Endodermal cell (in vitro differentiated cells): ENCODE measurements at regions not wholly inside any gene's neighbourhood (a gene's known extent, or its start where the extent isn't known, plus 50 kb on each side); places are given as distances from the start of the nearest gene placed in this dataset.

Source experiments
- DNase-seq: peaks from one replicate; pipeline ENCODE4 v3.0.0-alpha.2; 2017
- H3K27ac ChIP-seq: 2 replicates; pipeline ENCODE4 v1.5.1; 2013; ENCODE audit warnings: mild to moderate bottlenecking, low read depth, low read length, moderate library complexity
- H3K27me3 ChIP-seq: 2 replicates; pipeline ENCODE4 v1.6.1; 2013; ENCODE audit warnings: mild to moderate bottlenecking, low read length, moderate library complexity; ENCODE audit not compliant: insufficient read depth, control insufficient read depth, poor library complexity, severe bottlenecking
- H3K36me3 ChIP-seq: 2 replicates; pipeline ENCODE4 v1.7.0; 2013; ENCODE audit warnings: mild to moderate bottlenecking, low read length, moderate library complexity; ENCODE audit not compliant: control insufficient read depth, insufficient read depth
- H3K4me1 ChIP-seq: one replicate; pipeline ENCODE4 v1.7.0; 2013; ENCODE audit warnings: low read length; ENCODE audit not compliant: control insufficient read depth, insufficient read depth
- H3K4me3 ChIP-seq: 2 replicates; pipeline ENCODE4 v1.5.1; 2013; ENCODE audit warnings: mild to moderate bottlenecking, low read length, moderate library complexity
- H3K9ac ChIP-seq: 2 replicates; pipeline ENCODE4 v1.6.1; 2013; ENCODE audit warnings: mild to moderate bottlenecking, low read length, moderate library complexity; ENCODE audit not compliant: poor library complexity, severe bottlenecking; ENCODE audit errors: extremely low read depth
- H3K9me3 ChIP-seq: 2 replicates; pipeline ENCODE4 v1.6.1; 2013; ENCODE audit warnings: mild to moderate bottlenecking, low read length, moderate library complexity; ENCODE audit not compliant: control insufficient read depth
- H3K27ac Mint-ChIP-seq: 2 replicates; pipeline ENCODE4 v1.8.0; 2020; ENCODE audit warnings: mixed read lengths
- H3K27me3 Mint-ChIP-seq: 2 replicates; pipeline ENCODE4 v1.8.0; 2021; ENCODE audit warnings: mild to moderate bottlenecking, mixed read lengths; ENCODE audit not compliant: insufficient read depth
- H3K36me3 Mint-ChIP-seq: 2 replicates; pipeline ENCODE4 v1.8.0; 2020; ENCODE audit warnings: low read depth, mixed read lengths
- H3K4me1 Mint-ChIP-seq: 2 replicates; pipeline ENCODE4 v1.8.0; 2020; ENCODE audit warnings: mixed read lengths
- H3K4me3 Mint-ChIP-seq: 2 replicates; pipeline ENCODE4 v1.8.0; 2020; ENCODE audit warnings: mild to moderate bottlenecking, moderate library complexity, mixed read lengths
- H3K9me3 Mint-ChIP-seq: 2 replicates; pipeline ENCODE4 v1.8.0; 2020; ENCODE audit warnings: mild to moderate bottlenecking, mixed read lengths
- CTCF ChIP-seq: fragments of 200-600 bp; sonication (generic); conservative IDR thresholded peaks from 2 replicates; pipeline ENCODE4 v1.5.0; 2021; ENCODE audit warnings: antibody characterized with exemption, mild to moderate bottlenecking
- WGBS, 2 experiments: methylation state at CpG; one replicate each; pipeline versions ENCODE4 v1.1.5 to v1.1.7; 2013; ENCODE audit warnings: missing lambda C conversion rate in 2 of 2, mixed read lengths in 1 of 2; ENCODE audit not compliant: insufficient coverage in 1 of 2, insufficient read length in 1 of 2; 5-methylcytosine and 5-hydroxymethylcytosine counted together

GRCh38 chr5:51060953-51061352, 322.3 kb upstream of the ISL1 start:
- Histone ChIP-seq H3K36me3 (no peaks in the 10 kb centered on the region), H3K9ac (no peak overlapping the region), H3K9me3 (peaks cover 41% of the 10 kb centered on the region), H3K4me3 (peak overlapping the region; percentile 55), H3K4me1 (no peaks in the 10 kb centered on the region), H3K27me3 (no peaks in the 10 kb centered on the region), H3K27ac (no peak overlapping the region)
- TF ChIP-seq CTCF = no peak
- Mint-ChIP-seq H3K27ac (no peak overlapping the region), H3K9me3 (peaks cover 38% of the 10 kb centered on the region), H3K27me3 (peaks cover 10% of the 10 kb centered on the region), H3K4me1 (peaks cover 6% of the 10 kb centered on the region), H3K36me3 (peaks cover 7% of the 10 kb centered on the region), H3K4me3 (peak overlapping the region; percentile 30)
- WGBS, 2 experiments = 49% methylated on average over 5 of the region's 5 CpGs; no CpG with 5 or more reads in 1 of the 2 experiments
- peak; percentile 61 for DNase-seq

- peaks cover 5% of the 10 kb centered on the region for H3K36me3 Mint-ChIP-seq
- Histone ChIP-seq H3K36me3 (no peaks in the 10 kb centered on the region), H3K27me3 (no peaks in the 10 kb centered on the region), H3K9ac (no peak overlapping the region), H3K9me3 (peaks cover 51% of the 10 kb centered on the region), H3K4me3 (no peak overlapping the region), H3K27ac (no peak overlapping the region), H3K4me1 (no peaks in the 10 kb centered on the region)
- H3K4me3 Mint-ChIP-seq = no peak overlapping the region
- peaks cover 38% of the 10 kb centered on the region for H3K9me3 Mint-ChIP-seq
- DNase-seq = no peak
- no peaks in the 10 kb centered on the region for H3K27me3 Mint-ChIP-seq
- no peak overlapping the region for H3K27ac Mint-ChIP-seq
- WGBS, 2 experiments = 89 to 90% methylated on average over 2 to 5 of the region's 5 CpGs
- peaks cover 2% of the 10 kb centered on the region for H3K4me1 Mint-ChIP-seq
- no peak for TF ChIP-seq CTCF
Measured at GRCh38 chr5:51072937-51073336, 310.3 kb upstream of the ISL1 start.

DNA sequence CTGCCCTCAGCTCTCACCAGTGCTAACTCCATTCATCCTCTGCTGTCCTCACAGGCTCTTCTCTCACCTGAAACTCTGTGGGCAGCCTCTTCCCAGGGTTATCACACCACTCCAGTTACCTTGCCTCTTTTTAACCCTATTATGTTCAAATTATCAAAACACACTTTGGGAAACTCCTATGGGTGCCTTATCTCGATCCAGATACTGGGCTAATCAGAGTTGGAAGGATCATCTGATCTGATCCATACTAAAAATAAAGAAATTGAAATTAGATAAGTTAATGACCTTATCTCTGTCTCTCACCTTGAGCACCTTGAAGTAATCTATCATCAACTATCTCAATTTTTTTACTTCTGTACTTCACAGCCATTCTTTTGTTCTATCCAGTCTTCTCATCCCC, 300.5 kb upstream of the ISL1 start:
- WGBS, 2 experiments = 23% methylated on average over 1 of the region's 1 CpG; no CpG with 5 or more reads in 1 of the 2 experiments
- H3K27ac ChIP-seq = no peak overlapping the region
- H3K4me3 ChIP-seq = no peak overlapping the region
- no peaks in the 10 kb centered on the region for H3K27me3 Mint-ChIP-seq
- no peaks in the 10 kb centered on the region for H3K4me1 ChIP-seq
- peaks cover 5% of the 10 kb centered on the region for H3K4me1 Mint-ChIP-seq
- no peaks in the 10 kb centered on the region for H3K36me3 ChIP-seq
- peak; percentile 68 for DNase-seq
- H3K27ac Mint-ChIP-seq = no peak overlapping the region
- H3K36me3 Mint-ChIP-seq = no peaks in the 10 kb centered on the region
- H3K9me3 ChIP-seq = peaks cover 24% of the 10 kb centered on the region
- H3K9ac ChIP-seq = no peak overlapping the region
- H3K27me3 ChIP-seq = no peaks in the 10 kb centered on the region
- no peak for TF ChIP-seq CTCF
- no peak overlapping the region for H3K4me3 Mint-ChIP-seq
- H3K9me3 Mint-ChIP-seq = no peaks in the 10 kb centered on the region
